Heart right ventricle (tissue), 16 donors: ENCODE measurements at regions not wholly inside any gene's neighbourhood (a gene's known extent, or its start where the extent isn't known, plus 50 kb on each side); places are given as distances from the start of the nearest gene placed in this dataset.
A peak's percentile ranks its signal among the peaks of the same experiment; 100 is the strongest.

Source experiments
- ATAC-seq, 8 donors: fragments of 200-7000 bp; cut with Tn5 transposase; one replicate each; pipeline ENCODE4 v1.9.1; 2020; ENCODE audit warnings: mild to moderate bottlenecking in 8 of 8, moderate library complexity in 8 of 8, moderate number of reproducible peaks in 1 of 8
- DNase-seq, 2 donors: peaks; one replicate each; pipeline ENCODE4 v3.0.0-alpha.2; 2020
- H3K27ac ChIP-seq, 10 donors: fragments of 200-600 bp; sonication (generic) in 2 of 10; one replicate each; pipeline versions ENCODE4 v1.5.0 to v1.8.0; 2020 to 2022; ENCODE audit warnings: mild to moderate bottlenecking in 3 of 10
- H3K27me3 ChIP-seq, 7 donors: fragments of 200-600 bp; one replicate each; pipeline ENCODE4 v1.8.0; 2021 to 2022; ENCODE audit warnings: mild to moderate bottlenecking in 2 of 7
- H3K36me3 ChIP-seq, 9 donors: fragments of 200-600 bp; sonication (generic) in 1 of 9; one replicate each; pipeline versions ENCODE4 v1.5.0 to v1.8.0; 2020 to 2022; ENCODE audit warnings: mild to moderate bottlenecking in 2 of 9
- H3K4me1 ChIP-seq, 9 donors: fragments of 200-600 bp; sonication (generic) in 1 of 9; one replicate each; pipeline versions ENCODE4 v1.5.0 to v1.8.0; 2020 to 2022; ENCODE audit warnings: mild to moderate bottlenecking in 4 of 9
- H3K4me3 ChIP-seq, 10 donors: fragments of 200-600 bp; sonication (generic) in 2 of 10; one replicate each; pipeline versions ENCODE4 v1.5.0 to v1.8.0; 2020 to 2022; ENCODE audit warnings: mild to moderate bottlenecking in 7 of 10, moderate library complexity in 2 of 10
- H3K9me3 ChIP-seq, 11 donors: fragments of 200-600 bp in 10 of 11; sonication (generic) in 2 of 11; one replicate each; pipeline versions ENCODE4 v1.5.0 to v1.8.0; 2013 to 2022; ENCODE audit warnings: mild to moderate bottlenecking in 2 of 11, control low read depth in 1 of 11, moderate library complexity in 1 of 11
- WGBS, 2 donors: extraction: QIAGEN DNeasy Blood & Tissue Kit; methylation state at CpG; one replicate each; pipeline ENCODE4 v1.1.7; 2013; ENCODE audit warnings: inconsistent platforms in 1 of 2; 5-methylcytosine and 5-hydroxymethylcytosine counted together
- intact Hi-C, 10 donors: fragments of 100-400 bp; cut with DNase I; formaldehyde crosslinking; loops; one replicate each; pipeline versions ENCODE4 v1.11.1 to v1.14.2; 2022
- TF ChIP-seq, protein P1 (sequence below), 9 donors: fragments of 200-600 bp; sonication (generic) in 2 of 9; IDR thresholded peaks; one replicate each; pipeline versions ENCODE4 v1.5.0 to v1.8.0; 2021 to 2022; ENCODE audit warnings: antibody characterized with exemption in 9 of 9, mild to moderate bottlenecking in 5 of 9, moderate library complexity in 1 of 9
- donor health status: Arrhythmogenic right ventricular cardiomyopathy.
- donor health status: ischemic (EF 13 %, LVEDD 7.1; RV severe dilation, severe dysfunction).
- donor health status: healthy with polysubstance abuse.
- donor health status: DM: no; HTN: yes; CAD: no.
- donor health status: DM: no; HTN: no; CAD: no.
- donor health status: ischemic (EF 25% LVEDD 6.9; RV normal size, moderate dysfunction).
- donor health status: ischemic (EF 25% LVEDD 5.7; RV mildly dilated, moderate dysfunction).
- donor health status: healthy.
- donor health status: DM: yes; HTN: yes; CAD: no.
- donor health status: Ischemic cardiomyopathy.
- donor health status: ischemic (EF 35%, LVEDD 5.7; RV mildly dilated, moderate dysfunction).
- donor health status: nonischemic (EF 11% LVEDD 7.7; RV severe dilation, severe dysfunction).
- donor health status: DM: yes; HTN: yes; CAD: no.
- donor health status: PGD.
- donor health status: ischemic (EF 29% LVEDD 5.4; RV normal size, mild dysfunction).
- donor health status: nonischemic (EF 23%, LVEDD 6.1; RV moderate dilation, normal function).

DNA sequence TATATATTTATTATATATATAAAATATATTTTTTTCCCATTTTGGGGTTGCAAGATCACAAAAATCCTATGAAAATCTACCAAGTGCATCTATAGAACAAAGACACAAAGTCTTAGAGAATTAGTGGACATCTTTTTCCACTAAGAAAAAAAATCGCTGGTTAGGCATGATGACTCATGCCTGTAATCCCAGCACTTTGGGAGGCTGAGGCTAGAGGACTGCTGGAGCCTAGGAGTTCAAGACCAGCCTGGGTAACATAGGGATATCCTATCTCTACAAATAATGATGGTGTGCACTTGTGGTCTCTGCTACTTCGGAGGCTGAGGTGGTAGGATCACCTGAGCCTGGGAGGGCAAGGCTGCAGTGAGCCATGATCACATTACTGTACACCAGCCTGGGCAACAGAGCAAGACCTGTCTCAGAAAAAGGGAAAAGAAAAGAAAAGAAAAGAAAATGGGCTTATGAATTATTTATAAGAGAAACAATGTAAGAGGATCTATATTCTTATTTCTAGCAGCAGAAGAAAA is 185.1 kb upstream of the PSMD7 start:
- no peak overlapping the region for H3K27ac ChIP-seq
- H3K9me3 ChIP-seq: no peaks in the 10 kb centered on the region
- H3K4me1 ChIP-seq: no peaks in the 10 kb centered on the region
- 91 to 96% methylated on average over 2 of the region's 2 CpGs for WGBS, 2 donors
- H3K27me3 ChIP-seq: no peaks in the 10 kb centered on the region
- DNase-seq (no peak), ATAC-seq (no peak)
- H3K36me3 ChIP-seq: no peaks in the 10 kb centered on the region
- TF ChIP-seq, protein P1, sequence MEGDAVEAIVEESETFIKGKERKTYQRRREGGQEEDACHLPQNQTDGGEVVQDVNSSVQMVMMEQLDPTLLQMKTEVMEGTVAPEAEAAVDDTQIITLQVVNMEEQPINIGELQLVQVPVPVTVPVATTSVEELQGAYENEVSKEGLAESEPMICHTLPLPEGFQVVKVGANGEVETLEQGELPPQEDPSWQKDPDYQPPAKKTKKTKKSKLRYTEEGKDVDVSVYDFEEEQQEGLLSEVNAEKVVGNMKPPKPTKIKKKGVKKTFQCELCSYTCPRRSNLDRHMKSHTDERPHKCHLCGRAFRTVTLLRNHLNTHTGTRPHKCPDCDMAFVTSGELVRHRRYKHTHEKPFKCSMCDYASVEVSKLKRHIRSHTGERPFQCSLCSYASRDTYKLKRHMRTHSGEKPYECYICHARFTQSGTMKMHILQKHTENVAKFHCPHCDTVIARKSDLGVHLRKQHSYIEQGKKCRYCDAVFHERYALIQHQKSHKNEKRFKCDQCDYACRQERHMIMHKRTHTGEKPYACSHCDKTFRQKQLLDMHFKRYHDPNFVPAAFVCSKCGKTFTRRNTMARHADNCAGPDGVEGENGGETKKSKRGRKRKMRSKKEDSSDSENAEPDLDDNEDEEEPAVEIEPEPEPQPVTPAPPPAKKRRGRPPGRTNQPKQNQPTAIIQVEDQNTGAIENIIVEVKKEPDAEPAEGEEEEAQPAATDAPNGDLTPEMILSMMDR (IDR thresholded peaks at IDR 0.05): no peak
- no peak overlapping the region for H3K4me3 ChIP-seq
- intact Hi-C loops: no loop called here

DNA sequence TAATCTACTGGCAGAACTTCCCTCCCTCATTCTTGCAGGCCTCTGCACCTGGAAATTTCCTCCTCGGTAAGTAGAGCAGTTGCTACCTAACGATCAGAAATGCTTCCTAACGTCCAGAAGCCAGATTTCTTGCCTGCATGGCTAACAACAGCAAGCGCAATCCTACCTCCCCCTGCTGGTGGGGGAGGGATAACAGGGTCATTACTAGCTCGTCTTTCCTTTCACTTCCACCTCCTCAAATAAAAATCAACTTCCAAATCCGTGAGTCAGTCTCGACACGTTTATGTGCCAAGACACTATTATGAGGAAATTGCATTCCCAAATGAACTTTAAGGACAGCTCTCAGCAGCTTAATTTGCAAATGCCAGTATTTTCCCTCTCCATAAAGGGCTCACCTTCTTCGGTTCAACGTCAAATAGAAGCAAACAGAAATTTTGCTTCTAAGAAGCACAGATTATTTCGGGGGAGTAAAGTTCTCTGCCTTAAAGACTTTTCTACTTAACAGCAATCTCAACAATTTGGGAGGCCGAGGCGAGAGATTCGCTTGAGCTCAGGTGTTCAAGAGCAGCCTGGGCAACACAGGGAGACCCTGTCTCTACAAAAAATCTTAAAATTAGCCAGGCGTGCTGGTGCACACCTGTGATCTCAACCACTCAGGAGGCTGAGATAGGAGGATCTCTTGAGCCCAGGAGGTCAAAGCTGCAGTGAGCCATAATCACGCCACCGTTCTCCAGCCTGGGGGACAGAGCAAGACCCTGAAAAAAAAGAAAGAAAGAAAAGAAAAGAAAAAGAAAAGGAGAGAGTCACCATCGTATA is 188.6 kb upstream of the PSMD7 start:
- WGBS, 2 donors: 50 to 55% methylated on average over 18 of the region's 18 CpGs
- intact Hi-C loops: no loop called here

DNA sequence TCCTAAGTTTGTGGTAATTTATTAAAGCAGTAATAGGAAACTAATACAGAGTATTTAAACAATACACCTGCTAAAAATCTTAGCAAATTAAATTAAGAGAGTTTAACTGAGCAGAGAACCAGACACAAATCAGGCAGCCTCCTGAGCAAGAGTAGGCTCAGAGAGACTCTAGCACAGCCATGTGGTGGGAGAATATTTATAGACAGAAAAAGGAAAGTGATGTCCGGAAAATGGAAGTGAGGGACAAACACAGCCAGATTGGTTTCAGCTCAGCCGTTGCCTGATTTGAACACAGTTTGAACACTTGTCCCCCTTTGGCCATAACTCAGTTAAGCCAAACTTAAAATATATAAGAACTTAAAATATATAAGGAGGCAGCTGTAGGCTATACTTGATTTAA is 192.6 kb upstream of the PSMD7 start:
- Histone ChIP-seq H3K27me3 (peaks cover 0 to 8% (median 0%) of the 10 kb centered on the region in 7 donors), H3K36me3 (no peaks in the 10 kb centered on the region), H3K4me1 (no peaks in the 10 kb centered on the region), H3K27ac (no peak overlapping the region), H3K9me3 (no peaks in the 10 kb centered on the region), H3K4me3 (no peak overlapping the region)
- DNase-seq (no peak), ATAC-seq (no peak)
- TF ChIP-seq, protein P1 (IDR thresholded peaks at IDR 0.05): no peak
- intact Hi-C loops: no loop called here
- 35 to 41% methylated on average over 2 of the region's 2 CpGs for WGBS, 2 donors

More for the DNA sequence above, 188.6 kb upstream of the PSMD7 start:
- no peaks in the 10 kb centered on the region for H3K9me3 ChIP-seq
- H3K4me3 ChIP-seq: peak overlapping the region in 2 of 10 donors; percentile 21 to 29
- no peak overlapping the region for H3K27ac ChIP-seq
- TF ChIP-seq, protein P1 (IDR thresholded peaks at IDR 0.05): peak in 7 of 9 donors; percentile 40 to 59 (median 50)
- no peaks in the 10 kb centered on the region for H3K4me1 ChIP-seq
- H3K27me3 ChIP-seq: peaks cover 0 to 2% (median 0%) of the 10 kb centered on the region in 7 donors
- ATAC-seq: peak in 2 of 8 donors; percentile 29 to 47
- H3K36me3 ChIP-seq: no peaks in the 10 kb centered on the region
- DNase-seq: peak in 1 of 2 donors; percentile 13

DNA sequence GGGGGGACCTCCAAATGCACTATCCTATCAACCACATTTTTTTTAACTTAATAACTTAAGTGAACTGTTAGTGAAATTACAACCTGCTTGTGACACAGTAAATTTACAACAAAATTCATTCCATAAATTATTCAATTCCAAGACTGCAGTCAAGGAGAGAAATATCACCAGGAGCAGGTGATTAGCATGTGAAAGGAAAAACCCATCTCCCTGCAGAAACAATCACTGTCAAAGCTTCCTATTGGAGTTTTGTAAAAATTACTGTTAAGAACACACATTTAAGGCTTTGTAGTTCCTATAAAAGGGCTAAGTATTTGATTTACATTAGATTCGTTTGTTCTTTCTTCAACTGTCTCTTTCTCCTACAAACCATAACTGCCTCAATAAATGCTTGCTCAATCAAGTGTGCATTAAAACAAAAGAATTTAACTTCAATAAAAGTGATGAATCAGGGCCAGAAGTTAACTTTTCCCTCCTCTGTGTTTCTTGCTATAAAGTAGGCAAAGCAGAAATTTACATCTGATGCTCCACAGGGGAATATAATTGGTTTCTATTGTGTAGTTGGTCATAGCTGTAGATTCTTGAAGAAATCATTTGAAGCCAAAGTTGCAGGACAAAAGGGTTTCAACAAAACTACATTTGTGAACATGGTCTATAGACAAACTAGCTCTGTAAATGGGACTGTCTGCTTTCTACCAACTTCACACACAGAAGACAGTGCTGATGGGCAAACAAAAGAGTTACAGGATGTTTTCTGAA is 195.1 kb upstream of the PSMD7 start:
- Histone ChIP-seq H3K4me3 (no peak overlapping the region), H3K36me3 (no peaks in the 10 kb centered on the region), H3K27me3 (peaks cover 0 to 8% (median 0%) of the 10 kb centered on the region in 7 donors), H3K4me1 (no peaks in the 10 kb centered on the region), H3K9me3 (no peaks in the 10 kb centered on the region), H3K27ac (no peak overlapping the region)
- DNase-seq (no peak), ATAC-seq (no peak)
- TF ChIP-seq, protein P1 (IDR thresholded peaks at IDR 0.05): no peak
- WGBS, 2 donors: 73 to 75% methylated on average over 1 of the region's 1 CpG
- intact Hi-C loops: no loop called here
